ENCODE measurements at regions not wholly inside any gene's neighbourhood (a gene's known extent, or its start where the extent isn't known, plus 50 kb on each side); places are given as distances from the start of the nearest gene placed in this dataset.

- CTCF ChIA-PET, result no interaction called here
- H3K27me3 ChIP-seq (ENCODE audit: control insufficient read depth, insufficient read depth, low read length), result no peaks in the 10 kb centered on the region
- BruUV-seq (replicated peaks), result no TSS peak
These were observed 536.6 kb upstream of the CAMK1G start for GRCh38 chr1:209046935-209047334.

GRCh38 chr1:209048941-209049669 is 534.4 kb upstream of the CAMK1G start:
- Histone ChIP-seq H3K4me1 (ENCODE audit: control insufficient read depth, insufficient read depth, low read length) (no peaks in the 10 kb centered on the region), H3K36me3 (ENCODE audit: control insufficient read depth, insufficient read depth, low read length) (no peaks in the 10 kb centered on the region), H3K27ac (ENCODE audit: low read length) (no peak overlapping the region), H3K4me3 (ENCODE audit: low read depth in 2 of 2, low read length in 2 of 2) (no peak overlapping the region), H3K9me3 (ENCODE audit: control insufficient read depth, insufficient read depth, low read depth, low read length) (no peaks in the 10 kb centered on the region), H3K27me3 (ENCODE audit: control insufficient read depth, insufficient read depth, low read length) (no peaks in the 10 kb centered on the region)
- in situ Hi-C loops (cut with HindIII; ENCODE audit: low pct_unique_long_range_greater_than_20kb, low sequenced_read_pairs), result no loop called here
- intact Hi-C loops (cut with micrococcal nuclease; ENCODE audit: unreplicated experiment), result no loop called here
- POLR2A ChIA-PET, result no interaction called here
- CTCF ChIA-PET, result no interaction called here
- DNase-seq (ENCODE audit: low read depth, low spot score) (no peak), ATAC-seq (no peak)
- no peak for TF ChIP-seq TCF7L2 (IDR thresholded peaks at IDR 0.05; ENCODE audit: low read depth, low read length)
- TF ChIP-seq POLR2AphosphoS5 (IDR thresholded peaks at IDR 0.05; ENCODE audit: low read depth, low read length), result no peak
- TF ChIP-seq CTCF (IDR thresholded peaks at IDR 0.05), result no peak
- no peak for TF ChIP-seq SIN3A (IDR thresholded peaks at IDR 0.05; ENCODE audit: borderline replicate concordance, insufficient read depth, low read depth, low read length)
- no peak for TF ChIP-seq REST (IDR thresholded peaks at IDR 0.05; ENCODE audit: insufficient read depth in 1 of 2, low read depth in 2 of 2, low read length in 1 of 2)
- BruUV-seq (replicated peaks), result no TSS peak

More at GRCh38 chr1:209046935-209047334, 536.6 kb upstream of the CAMK1G start:
- in situ Hi-C loops (cut with HindIII; ENCODE audit: low pct_unique_long_range_greater_than_20kb, low sequenced_read_pairs), result no loop called here
- Histone ChIP-seq H3K36me3 (ENCODE audit: control insufficient read depth, insufficient read depth, low read length) (no peaks in the 10 kb centered on the region), H3K27ac (ENCODE audit: low read length) (no peak overlapping the region), H3K9me3 (ENCODE audit: control insufficient read depth, insufficient read depth, low read depth, low read length) (no peaks in the 10 kb centered on the region), H3K4me3 (ENCODE audit: low read depth in 2 of 2, low read length in 2 of 2) (no peak overlapping the region), H3K4me1 (ENCODE audit: control insufficient read depth, insufficient read depth, low read length) (no peaks in the 10 kb centered on the region)
- TF ChIP-seq TCF7L2 (IDR thresholded peaks at IDR 0.05; ENCODE audit: low read depth, low read length), result no peak
- no peak for TF ChIP-seq POLR2AphosphoS5 (IDR thresholded peaks at IDR 0.05; ENCODE audit: low read depth, low read length)
- TF ChIP-seq CTCF (IDR thresholded peaks at IDR 0.05), result no peak
- TF ChIP-seq REST (IDR thresholded peaks at IDR 0.05; ENCODE audit: insufficient read depth in 1 of 2, low read depth in 2 of 2, low read length in 1 of 2), result no peak
- DNase-seq (ENCODE audit: low read depth, low spot score), result no peak
- no peak for ATAC-seq
- POLR2A ChIA-PET, result no interaction called here
- intact Hi-C loops (cut with micrococcal nuclease; ENCODE audit: unreplicated experiment), result no loop called here
